Activated CD4-positive, alpha-beta T cell treated with anti-CD3 and anti-CD28 coated beads, Interleukin-10, Interleukin-2, amounts not matched to agents 100 ng/mL and 50 ng/mL, durations not matched to agents 16 hours and 8 hours (primary cell): ENCODE measurements at regions not wholly inside any gene's neighbourhood (a gene's known extent, or its start where the extent isn't known, plus 50 kb on each side); places are given as distances from the start of the nearest gene placed in this dataset.

ENCODE experiments used
- DNase-seq: peaks from one replicate; pipeline ENCODE4 v3.0.0-alpha.2; 2020

DNA sequence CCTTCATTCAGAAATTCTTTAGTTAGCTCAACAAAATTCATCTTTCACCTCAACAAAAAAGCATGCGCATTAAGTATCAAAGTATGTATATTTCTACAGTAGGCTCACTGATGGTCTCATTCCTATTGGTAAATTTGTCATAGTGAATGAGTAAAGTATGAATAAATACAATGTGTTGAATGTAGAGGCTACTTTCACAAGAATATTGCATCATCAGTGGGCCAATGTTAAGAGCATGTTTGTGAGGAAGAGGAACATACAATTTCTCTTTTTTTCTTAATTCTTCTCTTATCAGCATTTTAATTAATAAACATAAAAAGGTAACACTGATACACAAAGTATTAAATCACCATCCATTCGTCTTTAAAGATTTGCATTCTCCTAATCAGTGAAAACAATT lies 505.1 kb downstream of the CETN3 start:
- no peak for DNase-seq

DNA sequence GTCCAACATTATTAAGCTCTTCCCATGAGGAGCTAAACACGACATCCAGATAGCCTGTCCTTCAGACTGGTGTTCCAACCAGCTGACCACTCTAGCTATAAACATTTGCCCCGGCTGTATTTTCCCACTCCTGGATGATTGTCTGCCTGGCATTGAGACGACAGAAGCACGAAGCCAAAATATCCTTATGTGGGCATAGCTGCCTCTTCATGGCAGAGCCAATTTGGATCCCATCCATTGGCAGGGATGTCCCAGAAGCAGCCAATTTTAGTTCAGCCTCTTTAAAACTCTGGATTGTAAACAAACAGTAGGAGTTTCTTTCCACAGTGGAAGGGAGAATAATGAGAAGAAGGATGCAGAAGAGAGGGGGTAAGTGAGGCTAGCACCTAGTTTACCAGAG lies 507.6 kb downstream of the CETN3 start:
- DNase-seq: no peak

DNA sequence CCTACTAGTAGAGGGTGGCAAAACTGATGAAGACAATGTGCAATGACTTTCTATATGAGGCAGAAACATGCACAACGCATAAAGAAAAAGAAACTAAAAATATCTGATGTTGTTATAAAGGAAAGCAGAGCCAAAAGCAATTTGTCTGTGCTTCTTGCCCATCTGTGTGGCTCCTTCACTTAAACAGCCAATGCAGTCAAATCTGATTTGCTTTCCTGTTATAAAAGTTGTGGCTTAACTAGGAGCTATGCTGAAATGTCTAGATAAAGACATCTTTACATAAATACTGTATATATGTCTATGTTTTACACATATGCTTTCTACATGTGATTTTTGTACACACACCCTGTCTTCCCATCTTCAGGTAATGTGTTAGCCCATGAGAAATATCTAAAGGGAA lies 508.2 kb downstream of the CETN3 start:
- DNase-seq: no peak

DNA sequence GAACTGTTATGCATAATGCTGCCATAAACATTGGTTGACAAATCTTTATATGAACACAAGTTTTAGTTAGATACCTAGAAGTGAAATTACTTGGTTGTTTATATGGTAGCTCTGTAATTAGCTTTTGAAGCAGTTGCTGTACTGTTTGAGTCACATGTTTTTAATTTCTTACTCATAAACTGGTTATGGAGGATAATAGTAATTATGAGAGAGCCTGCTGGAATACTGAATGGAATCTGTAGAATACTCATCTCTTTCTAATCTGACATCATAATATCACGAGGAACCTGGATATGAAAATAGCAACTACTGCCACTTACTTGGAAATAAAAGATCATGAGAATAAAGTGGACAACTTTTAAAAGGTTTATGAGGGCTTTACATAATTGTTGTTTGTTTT lies 509.2 kb downstream of the CETN3 start:
- DNase-seq: no peak

DNA sequence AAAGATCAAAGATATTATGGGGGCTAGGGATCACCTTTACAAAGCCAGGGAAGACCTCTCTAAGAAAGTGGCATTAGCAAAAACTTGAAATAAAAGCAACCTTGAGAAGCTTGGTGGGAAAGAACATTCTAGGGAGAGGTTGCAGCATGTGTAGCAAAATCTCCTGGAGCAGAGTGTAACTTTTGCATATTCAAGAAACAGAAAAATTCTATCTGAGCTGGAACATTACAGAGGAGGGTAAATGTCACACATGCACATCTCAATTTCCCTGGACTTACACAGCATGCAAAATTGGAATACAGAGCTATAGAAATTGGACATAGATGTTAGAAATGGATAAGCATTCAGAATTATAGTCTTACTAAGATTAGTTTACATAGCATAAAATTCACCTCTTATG lies 510.0 kb downstream of the CETN3 start:
- no peak for DNase-seq

DNA sequence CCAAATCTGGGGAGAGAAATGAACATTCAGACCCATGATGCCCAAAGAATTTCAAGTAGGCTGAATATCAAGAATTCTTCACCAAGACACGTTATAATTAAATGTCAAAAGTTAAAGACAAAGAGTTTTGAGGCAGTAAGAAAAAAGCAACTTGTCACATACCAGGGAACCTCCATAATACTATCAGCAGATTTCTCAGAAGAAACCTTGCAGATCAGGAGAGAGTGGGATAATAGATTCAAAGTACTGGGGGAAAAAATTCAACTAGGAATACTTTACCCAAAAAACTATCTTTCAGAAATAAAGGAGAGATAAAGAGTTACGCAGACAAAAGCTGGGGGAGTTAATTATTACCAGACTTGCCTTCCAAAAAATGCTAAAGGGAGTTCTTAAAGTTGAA lies 516.0 kb downstream of the CETN3 start:
- DNase-seq: no peak

DNA sequence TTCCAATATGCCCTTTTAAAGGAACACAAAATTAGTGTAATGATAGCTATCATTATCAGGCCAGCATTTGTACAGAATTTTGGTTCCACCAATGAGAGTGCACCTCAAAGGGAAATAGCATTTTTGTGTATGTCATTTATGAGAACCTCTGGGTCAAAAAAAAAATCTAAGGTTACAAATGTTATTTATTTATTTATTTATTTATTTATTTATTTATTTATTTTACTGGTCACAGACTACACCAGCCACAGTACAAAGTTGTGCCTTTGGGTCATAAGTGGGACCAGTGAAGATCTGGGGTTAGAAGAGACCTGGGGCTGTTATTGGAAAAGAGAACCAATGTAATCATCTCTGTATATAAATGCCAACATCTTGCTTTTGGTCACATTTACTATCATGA lies 523.9 kb downstream of the CETN3 start:
- no peak for DNase-seq

DNA sequence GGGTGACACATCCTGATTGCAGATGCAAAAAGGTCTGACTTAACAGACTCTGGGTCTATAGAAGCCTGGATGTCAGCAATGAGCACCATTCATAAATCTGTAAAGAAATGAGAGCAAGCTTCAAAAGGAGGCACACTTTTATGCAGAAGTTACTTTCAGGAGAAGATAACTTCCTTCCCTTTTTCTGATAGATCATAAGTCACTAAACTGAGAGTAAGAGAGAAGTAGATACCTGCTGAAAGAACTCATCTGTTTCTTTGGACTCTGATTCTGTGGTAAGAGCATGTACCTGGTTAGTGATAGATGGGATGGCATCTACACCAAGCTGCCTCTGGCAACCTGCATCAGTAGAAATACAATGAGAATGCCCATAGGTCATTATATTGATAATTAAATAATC lies 525.6 kb downstream of the CETN3 start:
- DNase-seq: no peak

DNA sequence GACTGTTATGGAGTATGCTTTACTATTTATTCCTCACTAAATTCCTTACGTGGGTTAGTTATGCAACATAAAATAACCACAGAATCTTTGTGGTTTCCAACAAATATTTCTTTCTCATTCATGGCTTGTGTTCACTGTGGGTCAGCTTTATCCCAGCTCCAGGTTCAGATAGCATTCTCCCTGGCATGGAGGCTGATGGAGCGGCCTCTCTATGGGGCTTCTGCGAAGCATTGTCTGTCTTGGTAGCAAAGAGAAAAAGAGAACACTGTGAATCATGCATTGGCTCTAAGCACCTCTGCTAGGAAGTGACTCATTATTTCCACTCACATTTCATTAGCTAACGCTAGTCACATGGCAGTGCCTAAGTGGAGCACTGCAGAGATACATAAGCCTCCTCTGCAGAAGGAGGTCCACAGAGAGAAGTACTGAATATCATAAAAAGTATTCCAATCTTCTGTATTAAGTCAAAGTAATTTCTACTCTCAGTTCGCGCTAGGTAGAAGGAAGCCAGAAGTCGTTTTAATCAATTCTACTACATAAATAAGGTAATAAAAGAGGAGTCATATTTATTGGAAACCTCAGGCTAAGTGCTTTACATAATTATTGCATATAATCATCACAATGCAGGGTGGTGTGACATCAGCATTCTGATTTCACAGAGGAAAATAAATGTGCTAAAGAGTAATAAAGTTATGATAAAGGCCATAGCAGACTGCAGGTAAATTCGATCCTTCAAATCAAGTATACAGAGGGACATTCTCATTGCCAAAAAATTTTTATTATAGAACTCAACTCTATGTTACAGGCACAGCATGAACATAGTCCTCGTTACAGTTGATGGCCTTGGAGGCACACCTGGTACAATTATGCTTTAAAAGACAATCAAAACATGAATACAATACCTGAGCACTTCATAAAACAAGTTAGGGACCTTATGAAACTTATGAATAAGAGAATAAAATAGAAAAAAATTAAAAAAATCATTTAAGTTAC lies 531.1 kb downstream of the CETN3 start:
- peak; percentile 1 for DNase-seq

DNA sequence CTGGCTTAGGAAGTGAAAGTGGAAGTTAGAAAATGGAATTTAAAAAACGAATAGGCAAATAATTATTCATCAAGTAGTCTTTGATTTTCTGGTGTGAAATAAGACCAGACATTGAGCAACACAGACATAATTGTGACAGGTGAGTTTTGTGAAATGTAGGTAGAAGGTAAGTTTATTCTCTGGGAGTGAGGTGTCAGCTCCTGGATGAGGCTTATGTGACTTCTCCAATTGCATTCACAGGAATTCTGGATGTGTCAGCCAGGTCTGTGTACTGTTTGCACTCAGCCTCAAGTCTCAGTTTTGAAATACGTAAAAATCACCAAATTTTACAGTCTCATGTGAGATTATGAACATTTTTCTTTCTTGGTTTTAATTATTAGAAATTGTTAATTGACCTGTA lies 537.6 kb downstream of the CETN3 start:
- no peak for DNase-seq

DNA sequence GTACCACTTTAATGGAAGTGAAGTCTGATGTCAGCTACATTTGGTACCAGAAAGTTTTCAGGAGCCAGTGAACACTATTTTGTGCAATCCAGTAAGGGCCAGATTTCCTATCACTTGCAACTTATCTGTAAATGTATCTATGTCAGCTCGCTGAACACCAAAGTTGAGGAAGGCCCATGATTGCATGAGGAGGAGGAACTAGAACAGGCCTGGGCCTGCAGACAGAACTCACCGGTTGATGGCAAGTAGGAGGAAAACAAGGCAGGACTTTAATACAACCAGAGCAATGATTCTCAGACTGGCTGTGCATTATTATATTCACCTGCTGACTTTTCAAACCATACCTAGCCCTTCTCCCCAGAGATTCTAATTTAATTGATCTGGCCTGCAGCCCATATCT lies 540.2 kb downstream of the CETN3 start:
- DNase-seq: no peak

DNA sequence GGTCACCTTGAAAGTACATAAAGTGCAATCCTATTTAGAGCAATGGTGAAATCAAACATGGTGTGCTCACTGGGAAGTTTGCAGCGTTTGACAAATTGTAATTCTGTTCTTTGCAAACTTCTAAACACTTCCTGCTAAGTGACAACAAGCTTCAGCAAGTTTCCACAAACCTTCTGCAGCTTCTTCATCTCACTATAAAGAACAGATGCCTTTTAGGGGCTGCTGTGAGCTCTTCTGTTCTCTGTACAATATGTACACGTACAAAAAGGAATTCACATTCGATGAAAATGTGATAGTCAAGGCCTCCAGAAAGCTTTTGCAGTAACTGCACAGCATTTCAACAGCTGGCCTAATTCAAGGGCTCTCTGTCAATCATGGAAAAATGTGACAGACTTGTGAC lies 543.1 kb downstream of the CETN3 start:
- no peak for DNase-seq

DNA sequence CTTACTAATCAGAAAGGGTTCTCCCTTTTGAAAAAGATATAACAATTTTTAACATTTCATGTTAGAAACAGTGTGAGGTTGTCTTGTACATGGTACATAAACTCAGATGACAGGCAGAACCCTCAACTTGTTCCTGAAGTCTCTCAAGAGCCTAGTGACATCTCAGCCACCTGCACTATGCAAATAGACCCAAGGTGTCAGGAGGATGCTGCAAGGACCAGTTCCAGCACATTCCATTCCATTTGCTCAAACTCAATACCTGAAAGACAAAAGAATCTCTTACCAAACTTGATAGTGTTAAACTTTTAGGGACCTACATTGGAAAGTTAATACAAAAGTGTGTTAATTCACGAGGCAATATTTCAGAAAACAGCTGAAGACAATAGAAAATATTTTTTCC lies 544.6 kb downstream of the CETN3 start:
- DNase-seq: no peak

DNA sequence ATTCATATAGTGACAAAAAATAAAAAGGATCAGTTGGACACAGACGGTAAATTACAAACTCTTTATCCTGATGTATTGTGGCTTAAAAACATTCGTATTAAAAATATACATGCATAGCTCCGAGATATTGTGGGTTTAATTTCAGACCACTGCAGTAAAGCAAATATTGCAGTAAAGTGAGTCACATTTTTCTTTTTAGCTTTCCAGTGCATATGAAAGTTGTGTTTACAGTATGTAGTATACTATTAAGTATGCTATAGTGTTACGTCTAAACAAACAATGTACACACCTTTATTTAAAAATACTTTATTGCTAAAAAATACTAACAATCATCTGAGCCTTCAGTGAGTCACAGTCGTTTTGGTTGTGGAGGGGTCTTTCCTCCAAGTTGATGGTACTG lies 551.8 kb downstream of the CETN3 start:
- no peak for DNase-seq

DNA sequence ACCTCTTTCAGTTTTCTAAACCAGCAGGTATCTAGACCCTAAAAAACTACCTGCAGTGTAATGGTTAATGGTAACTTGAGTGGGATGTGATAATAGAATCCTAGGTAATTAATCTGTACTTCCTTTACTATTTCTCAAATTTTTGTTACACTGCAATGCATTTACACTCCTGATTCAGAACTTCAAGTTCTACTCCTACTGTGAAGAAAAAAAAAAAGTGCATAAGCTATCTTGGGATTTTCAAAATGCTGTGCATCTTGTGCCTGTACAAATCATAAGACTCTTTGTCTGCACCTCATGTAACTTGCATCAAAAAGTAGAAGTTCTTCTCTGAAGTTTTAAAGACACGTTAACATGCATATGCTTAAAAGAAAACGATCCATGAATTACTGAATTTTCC lies 554.1 kb downstream of the CETN3 start:
- DNase-seq: no peak

DNA sequence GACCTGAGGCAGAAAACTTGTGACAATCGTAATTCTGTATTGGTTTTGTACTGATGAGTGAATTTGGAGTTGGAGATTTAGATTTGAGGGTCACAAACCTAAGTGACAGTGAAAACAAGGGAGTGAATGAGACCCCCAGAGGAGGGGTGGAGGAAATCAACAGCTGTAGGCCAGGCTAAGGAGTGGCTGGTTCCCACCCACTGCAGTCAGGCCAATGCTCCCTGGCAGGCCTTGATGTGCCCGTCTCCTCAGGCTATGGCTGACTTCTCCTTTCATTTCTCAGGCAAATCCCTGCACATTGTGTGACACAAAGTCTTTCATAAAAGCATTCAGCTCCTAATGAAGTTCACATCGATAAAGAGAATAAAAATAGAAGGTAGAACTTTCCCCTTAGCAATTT lies 557.6 kb downstream of the CETN3 start:
- no peak for DNase-seq

DNA sequence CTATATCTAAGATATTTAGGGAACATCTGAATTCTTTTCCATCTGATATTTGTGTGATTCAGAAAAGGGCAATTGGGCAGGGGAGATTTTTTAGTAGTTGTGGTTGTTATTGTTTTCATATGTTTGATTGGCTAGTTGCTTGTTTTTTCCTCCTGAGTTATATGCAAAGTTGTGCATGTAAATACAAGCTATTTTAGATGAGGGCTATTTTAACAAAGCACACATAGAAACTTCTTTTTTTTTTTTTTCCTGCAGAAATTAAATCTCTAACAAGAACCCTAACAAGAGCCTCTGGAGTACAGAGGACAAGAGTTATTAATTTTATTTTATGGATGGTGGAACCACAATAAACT lies 559.1 kb downstream of the CETN3 start:
- no peak for DNase-seq

DNA sequence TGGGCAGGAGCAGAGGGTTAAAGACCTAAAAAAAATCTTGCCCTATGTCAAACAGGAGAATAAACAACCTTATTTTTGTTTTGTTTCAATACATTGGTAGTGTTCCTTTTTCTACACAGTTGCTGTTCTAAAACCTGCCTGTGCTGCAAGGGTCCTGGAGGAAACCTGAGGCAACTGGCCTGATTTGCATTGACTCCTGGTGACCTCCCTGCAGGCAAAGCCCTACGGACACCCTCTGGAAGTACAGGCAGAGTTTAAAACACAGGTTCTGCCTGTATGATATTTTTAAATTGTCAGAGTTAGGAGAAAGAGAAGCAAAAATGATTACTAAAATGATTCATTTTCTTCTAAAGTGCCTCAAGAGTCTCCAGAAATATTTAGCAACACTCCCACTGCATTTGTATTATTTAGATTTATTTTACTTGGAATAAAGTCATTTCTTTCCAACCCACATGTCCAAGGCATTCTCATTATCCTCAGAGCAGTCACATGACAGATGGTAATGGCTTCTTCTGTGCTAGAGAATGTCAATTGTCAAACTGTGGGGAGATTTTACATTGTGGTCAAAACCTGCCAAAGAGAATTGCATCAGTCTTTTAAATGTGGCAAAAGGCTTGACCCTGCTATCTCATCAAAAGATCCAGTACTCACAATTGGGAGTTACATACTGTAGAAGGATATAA lies 559.6 kb downstream of the CETN3 start:
- DNase-seq: no peak

DNA sequence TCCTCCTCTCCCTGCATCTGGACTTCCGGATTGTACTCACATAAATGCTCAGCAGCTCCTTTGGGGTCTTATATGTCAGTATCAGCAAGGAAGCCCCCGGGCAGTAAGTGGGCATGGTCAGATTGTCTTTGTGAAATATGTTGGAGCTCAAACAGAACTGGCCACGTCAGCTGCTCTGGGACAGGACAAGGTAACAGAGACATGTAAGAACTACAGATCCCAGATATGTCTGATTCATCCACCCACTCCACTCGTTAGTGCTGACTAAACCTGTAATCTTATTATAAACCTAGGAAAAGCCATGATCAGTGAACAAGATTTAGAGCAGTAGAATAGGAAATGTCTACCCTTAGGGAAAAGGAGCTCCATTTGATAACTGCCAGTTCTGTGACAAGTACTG lies 561.8 kb downstream of the CETN3 start:
- no peak for DNase-seq

DNA sequence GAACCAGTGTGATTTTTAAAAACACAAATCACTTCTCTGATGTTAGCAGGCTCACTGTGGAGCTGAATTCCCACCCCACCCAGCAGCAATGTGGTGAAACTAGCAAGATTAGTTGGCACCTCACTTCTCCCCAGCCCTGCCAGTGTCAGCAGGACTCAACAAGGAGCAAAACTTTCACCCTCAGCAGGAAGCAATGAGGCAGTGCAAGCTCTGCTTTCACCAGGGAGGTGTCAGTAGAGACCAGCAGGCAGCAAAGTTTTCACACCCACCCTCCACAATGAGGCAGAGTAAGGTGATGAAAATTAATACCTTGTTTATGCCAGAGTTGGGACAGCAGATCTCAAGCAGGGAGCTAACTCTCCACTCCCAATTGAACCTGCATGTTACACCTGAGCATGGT lies 565.0 kb downstream of the CETN3 start:
- no peak for DNase-seq

DNA sequence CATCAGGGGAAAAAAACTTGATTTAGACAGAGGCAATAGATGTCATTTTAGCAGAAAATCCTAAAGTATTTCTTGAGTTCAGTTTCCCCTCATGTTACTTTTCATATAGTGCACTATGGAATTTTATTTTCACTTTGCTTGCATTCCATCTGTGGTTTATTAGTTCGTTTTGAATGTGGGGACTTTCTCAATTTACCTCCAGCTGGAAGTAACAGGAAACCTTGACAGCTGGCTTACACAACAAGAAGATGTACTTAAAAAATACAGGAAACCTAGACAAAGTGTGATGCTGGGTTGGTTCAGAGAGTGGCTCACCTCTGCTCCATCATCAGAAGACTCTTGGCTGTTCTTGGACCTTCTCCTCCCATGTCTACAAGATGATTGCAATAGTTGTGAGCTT lies 567.0 kb downstream of the CETN3 start:
- DNase-seq: no peak

DNA sequence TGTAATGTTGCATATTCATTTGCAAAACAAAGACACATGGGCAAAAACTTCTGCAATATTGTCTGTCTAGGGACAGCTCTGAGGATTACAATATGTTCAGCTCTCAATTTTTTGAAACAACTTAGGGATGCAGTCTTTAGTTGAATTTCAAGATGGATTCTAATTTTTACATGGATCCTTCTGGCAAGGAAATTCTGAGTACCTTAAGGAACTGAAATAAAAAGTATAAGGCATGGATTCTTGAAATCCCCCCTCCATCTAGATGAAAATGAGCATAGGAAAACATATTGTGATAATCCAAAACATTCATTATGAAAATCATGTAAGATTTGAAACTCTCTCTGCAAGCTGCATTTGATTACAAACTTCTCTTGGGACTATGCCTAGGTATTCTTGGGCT lies 568.6 kb downstream of the CETN3 start:
- no peak for DNase-seq

DNA sequence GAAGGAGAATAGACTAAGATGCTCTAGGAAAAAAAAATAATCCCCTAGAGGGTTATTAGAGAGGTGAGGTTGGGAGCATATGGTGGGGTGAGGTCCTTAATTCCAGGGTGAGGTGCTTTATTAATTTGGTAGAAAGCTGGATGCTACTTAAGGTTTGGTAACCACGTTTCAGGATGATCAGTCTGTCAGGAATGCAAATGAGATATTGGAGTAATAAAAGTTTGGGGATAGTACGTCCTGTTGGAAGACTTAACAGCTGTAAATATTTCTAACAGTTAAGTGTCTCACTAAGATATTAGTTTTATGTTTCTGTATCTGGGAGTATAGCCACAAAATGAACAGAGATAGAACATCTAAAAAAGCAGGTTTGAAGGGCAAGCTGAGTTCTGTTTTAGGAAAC lies 578.9 kb downstream of the CETN3 start:
- DNase-seq: no peak

DNA sequence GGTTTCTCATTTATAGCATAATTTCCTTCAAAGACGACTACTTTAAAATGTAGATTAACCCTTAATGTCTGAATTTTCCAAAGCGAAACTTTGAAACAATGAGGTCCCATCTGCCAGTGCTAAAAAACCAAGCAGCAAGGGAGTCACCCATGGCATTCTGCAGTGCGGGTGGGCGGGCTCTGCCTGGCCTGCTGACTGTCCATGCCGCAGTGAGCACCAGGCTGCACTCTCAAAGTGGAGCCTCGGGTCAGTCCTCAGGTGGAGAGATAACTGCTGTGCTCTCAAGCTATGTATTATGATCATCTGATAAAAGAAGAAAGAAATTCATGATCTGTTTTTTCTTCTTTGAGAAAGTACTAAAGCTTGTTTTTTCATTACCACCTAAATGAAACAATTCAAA lies 581.6 kb downstream of the CETN3 start:
- no peak for DNase-seq

DNA sequence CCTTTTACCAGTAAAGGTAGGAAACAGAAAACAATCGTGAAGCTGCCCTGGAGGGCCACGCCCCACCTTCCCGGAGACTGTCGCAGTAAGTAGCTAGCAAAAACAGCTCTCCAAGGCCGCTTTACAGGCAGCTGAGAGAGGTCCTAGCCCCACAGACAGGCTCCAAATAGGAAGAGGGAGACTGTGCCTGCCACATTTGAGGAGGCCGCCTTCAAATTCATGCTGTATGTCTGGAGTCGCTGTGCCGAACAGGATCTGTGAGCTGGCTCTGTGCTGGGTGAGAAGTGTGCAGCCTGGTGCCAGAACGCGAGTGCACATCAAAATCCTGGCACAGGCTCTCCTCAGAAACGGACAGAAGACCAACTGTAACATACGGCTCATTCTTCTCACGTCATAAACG lies 582.2 kb downstream of the CETN3 start:
- no peak for DNase-seq
